GM20000 (cell line): ENCODE measurements at regions not wholly inside any gene's neighbourhood (a gene's known extent, or its start where the extent isn't known, plus 50 kb on each side); places are given as distances from the start of the nearest gene placed in this dataset.

ENCODE experiments used
- DNase-seq: peaks from one replicate; pipeline ENCODE4 v3.0.0; 2012; ENCODE audit warnings: low spot score
- CTCF ChIP-seq: IDR thresholded peaks from 2 replicates; pipeline ENCODE4 v1.5.1; 2012; ENCODE audit warnings: mild to moderate bottlenecking, control low read depth; ENCODE audit errors: extremely low read depth, missing control alignments

DNA sequence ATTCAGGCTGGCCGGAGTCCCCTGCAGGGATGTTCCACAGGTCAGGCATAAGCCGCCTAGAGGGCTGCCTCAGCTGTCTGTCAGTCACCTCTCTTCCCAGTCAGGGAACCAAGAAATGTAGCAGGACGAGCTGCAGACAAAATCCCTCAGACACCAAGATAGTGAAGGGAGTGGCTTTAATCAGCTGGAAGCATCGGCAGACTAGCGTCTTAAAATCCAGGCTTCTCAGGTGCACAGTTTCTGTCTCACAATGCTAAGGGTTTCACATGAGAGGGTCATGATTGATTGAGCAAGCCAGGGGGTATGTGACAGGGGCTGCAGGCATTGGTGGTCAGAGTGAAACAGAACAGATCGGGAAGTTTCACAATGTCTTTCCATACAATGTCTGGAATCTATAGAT lies 247.2 kb downstream of the CDH10 start:
- no peak for DNase-seq
- TF ChIP-seq CTCF = no peak

DNA sequence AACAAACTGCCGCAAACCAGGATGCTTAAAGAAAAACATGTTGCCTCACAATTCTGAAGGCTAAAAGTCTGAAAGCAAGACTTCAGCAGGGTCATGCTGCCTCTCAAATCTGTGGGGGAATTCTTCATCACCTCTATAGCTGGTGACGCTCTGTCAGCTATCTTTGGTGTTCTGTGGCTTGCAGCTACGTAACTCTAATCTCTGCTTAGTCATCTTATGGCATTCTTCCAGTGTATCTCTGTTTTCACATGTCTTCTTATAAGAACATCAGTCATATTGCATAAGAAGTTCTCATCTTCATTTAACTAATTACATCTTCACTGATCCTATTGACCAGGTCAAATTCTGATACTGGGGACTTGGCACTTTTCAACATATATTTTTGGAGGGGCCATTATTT lies 243.0 kb downstream of the CDH10 start:
- no peak for TF ChIP-seq CTCF
- DNase-seq = no peak

DNA sequence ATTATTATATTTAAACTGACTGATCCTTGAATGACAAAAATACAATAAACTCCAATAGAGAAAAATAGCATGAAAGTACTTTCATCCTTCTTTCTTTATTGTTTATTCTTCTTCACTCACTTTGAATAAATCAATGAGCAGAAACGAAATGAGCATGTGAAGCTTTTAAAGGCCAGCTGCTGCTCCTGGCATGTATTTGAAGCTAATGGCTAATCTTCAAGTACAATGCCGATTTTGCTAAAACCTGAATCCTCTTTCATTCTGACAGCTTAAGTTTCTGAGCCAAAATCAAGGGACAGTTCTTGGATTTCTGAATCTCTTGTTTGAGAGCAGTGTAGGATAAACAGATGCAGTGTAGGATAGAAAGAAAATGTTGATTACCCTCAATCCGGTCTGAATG lies 237.3 kb downstream of the CDH10 start:
- no peak for DNase-seq
- no peak for TF ChIP-seq CTCF

- no peak for TF ChIP-seq CTCF
- DNase-seq = no peak
Measured at GRCh38 chr5:24428345-24428744, 216.4 kb downstream of the CDH10 start.

DNA sequence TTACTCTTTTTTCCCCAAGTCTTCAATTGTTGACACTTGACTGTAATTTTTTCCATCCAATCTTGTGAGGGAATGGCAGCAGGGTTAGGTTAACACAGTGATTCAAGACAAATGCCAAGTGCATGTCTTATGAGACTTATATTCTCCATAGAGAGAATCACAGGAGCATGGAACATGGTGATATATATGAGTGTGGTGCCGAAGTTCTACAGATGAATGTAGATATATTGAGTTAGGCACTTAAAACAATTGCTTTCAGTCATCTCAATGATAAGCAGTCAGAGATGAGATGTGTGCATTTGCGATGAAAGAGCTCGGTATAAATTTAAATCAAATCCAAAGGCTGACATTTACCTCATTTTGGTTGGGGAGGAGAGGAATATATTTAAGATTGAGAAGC lies 211.2 kb downstream of the CDH10 start:
- DNase-seq = no peak
- TF ChIP-seq CTCF = no peak
